ENCODE measurements at regions not wholly inside any gene's neighbourhood (a gene's known extent, or its start where the extent isn't known, plus 50 kb on each side); places are given as distances from the start of the nearest gene placed in this dataset.
"Not testable (repeated sequence)": the region's sequence is repeated elsewhere in the genome, so short reads cannot be mapped to it uniquely, and the experiment has no call there.

- no peak for DNase-seq
- H3K27ac ChIP-seq = no peak overlapping the region
- no peaks in the 10 kb centered on the region for H3K4me1 ChIP-seq
- intact Hi-C loops (cut with DNase I; ENCODE audit: low total_unique reads) = no loop called here
- no peaks in the 10 kb centered on the region for H3K9me3 ChIP-seq
- H3K4me3 ChIP-seq = no peak overlapping the region
- H3K27me3 ChIP-seq = no peaks in the 10 kb centered on the region
- no peaks in the 10 kb centered on the region for H3K36me3 ChIP-seq
- no peak for TF ChIP-seq POLR2A (IDR thresholded peaks at IDR 0.05)
- no peak for TF ChIP-seq CTCF (IDR thresholded peaks at IDR 0.05)
Measured at GRCh38 chr1:221983444-221983843, 241.6 kb upstream of the DUSP10 start.

- Histone ChIP-seq H3K4me3 (no peak overlapping the region), H3K4me1 (no peaks in the 10 kb centered on the region), H3K27ac (no peak overlapping the region), H3K36me3 (no peaks in the 10 kb centered on the region), H3K9me3 (no peaks in the 10 kb centered on the region), H3K27me3 (no peaks in the 10 kb centered on the region)
- DNase-seq = no peak
- TF ChIP-seq CTCF (IDR thresholded peaks at IDR 0.05) = no peak
- TF ChIP-seq POLR2A (IDR thresholded peaks at IDR 0.05) = no peak
- intact Hi-C loops (cut with DNase I; ENCODE audit: low total_unique reads) = no loop called here
Measured at GRCh38 chr1:221981461-221981860, 239.6 kb upstream of the DUSP10 start.

GRCh38 chr1:221979444-221980032 lies 237.6 kb upstream of the DUSP10 start:
- TF ChIP-seq POLR2A (IDR thresholded peaks at IDR 0.05) = no peak
- no peak for TF ChIP-seq CTCF (IDR thresholded peaks at IDR 0.05)
- Histone ChIP-seq H3K27ac (no peak overlapping the region), H3K4me1 (no peaks in the 10 kb centered on the region), H3K9me3 (no peaks in the 10 kb centered on the region), H3K36me3 (no peaks in the 10 kb centered on the region), H3K4me3 (no peak overlapping the region), H3K27me3 (no peaks in the 10 kb centered on the region)
- intact Hi-C loops (cut with DNase I; ENCODE audit: low total_unique reads) = no loop called here
- no peak for DNase-seq

GRCh38 chr1:221978631-221979334 lies 236.9 kb upstream of the DUSP10 start:
- H3K27ac ChIP-seq; H3K36me3 ChIP-seq; H3K4me3 ChIP-seq; H3K27me3 ChIP-seq; intact Hi-C loops (cut with DNase I; ENCODE audit: low total_unique reads); H3K9me3 ChIP-seq; DNase-seq; H3K4me1 ChIP-seq: not testable (repeated sequence)

- DNase-seq; H3K27ac ChIP-seq; H3K9me3 ChIP-seq; H3K27me3 ChIP-seq; H3K36me3 ChIP-seq; H3K4me3 ChIP-seq; H3K4me1 ChIP-seq; intact Hi-C loops (cut with DNase I; ENCODE audit: low total_unique reads): not testable (repeated sequence)
Measured at GRCh38 chr1:221973787-221974186, 231.9 kb upstream of the DUSP10 start.

- Histone ChIP-seq H3K36me3 (no peaks in the 10 kb centered on the region), H3K27ac (no peak overlapping the region), H3K27me3 (no peaks in the 10 kb centered on the region), H3K4me3 (no peak overlapping the region), H3K9me3 (no peaks in the 10 kb centered on the region), H3K4me1 (no peaks in the 10 kb centered on the region)
- intact Hi-C loops (cut with DNase I; ENCODE audit: low total_unique reads) = no loop called here
- no peak for TF ChIP-seq CTCF (IDR thresholded peaks at IDR 0.05)
- TF ChIP-seq POLR2A (IDR thresholded peaks at IDR 0.05) = no peak
- DNase-seq = no peak
Measured at GRCh38 chr1:221972276-221973235, 230.7 kb upstream of the DUSP10 start.

GRCh38 chr1:221971035-221971434 lies 229.1 kb upstream of the DUSP10 start:
- DNase-seq; H3K27ac ChIP-seq; H3K27me3 ChIP-seq; H3K4me1 ChIP-seq; H3K36me3 ChIP-seq; H3K4me3 ChIP-seq; intact Hi-C loops (cut with DNase I; ENCODE audit: low total_unique reads); H3K9me3 ChIP-seq: not testable (repeated sequence)

- intact Hi-C loops (cut with DNase I; ENCODE audit: low total_unique reads); H3K27me3 ChIP-seq: not testable (repeated sequence)
Measured at GRCh38 chr1:221969298-221969858, 227.5 kb upstream of the DUSP10 start.

More at GRCh38 chr1:221969298-221969858, 227.5 kb upstream of the DUSP10 start:
- not testable (repeated sequence) for DNase-seq, H3K27ac ChIP-seq, H3K4me3 ChIP-seq, H3K4me1 ChIP-seq, H3K9me3 ChIP-seq, H3K36me3 ChIP-seq

Measured in uterus (tissue), 3 donors.